Left lung (tissue), 4 donors: ENCODE measurements at regions not wholly inside any gene's neighbourhood (a gene's known extent, or its start where the extent isn't known, plus 50 kb on each side); places are given as distances from the start of the nearest gene placed in this dataset.

Experiments
- ATAC-seq: fragments of 200-7000 bp; cut with Tn5 transposase; one replicate; pipeline ENCODE4 v1.9.1; 2020; ENCODE audit warnings: moderate library complexity
- DNase-seq, 4 donors: peaks; one replicate each; pipeline ENCODE4 v3.0.0-alpha.2; 2013 to 2020
- H3K27ac ChIP-seq, 2 donors: fragments of 200-600 bp; sonication (generic) in 1 of 2; one replicate each; pipeline versions ENCODE4 v1.5.0 to v1.8.0; 2020 to 2021
- H3K27me3 ChIP-seq, 2 donors: fragments of 200-600 bp; sonication (generic) in 1 of 2; one replicate each; pipeline versions ENCODE4 v1.5.0 to v1.8.0; 2020 to 2021
- H3K36me3 ChIP-seq, 2 donors: fragments of 200-600 bp; sonication (generic) in 1 of 2; one replicate each; pipeline versions ENCODE4 v1.5.0 to v1.8.0; 2020 to 2021
- H3K4me1 ChIP-seq, 2 donors: fragments of 200-600 bp; one replicate each; pipeline ENCODE4 v1.8.0; 2021
- H3K4me3 ChIP-seq, 2 donors: fragments of 200-600 bp; sonication (generic) in 1 of 2; one replicate each; pipeline versions ENCODE4 v1.5.0 to v1.8.0; 2020 to 2021; ENCODE audit warnings: mild to moderate bottlenecking in 1 of 2
- H3K9me3 ChIP-seq, 2 donors: fragments of 200-600 bp; sonication (generic) in 1 of 2; one replicate each; pipeline versions ENCODE4 v1.5.0 to v1.8.0; 2020 to 2021
- intact Hi-C, 2 donors: fragments of 100-400 bp; cut with DNase I; formaldehyde crosslinking; loops; one replicate each; pipeline versions ENCODE4 v1.11.2 to v1.14.2; 2022
- TF ChIP-seq, protein P1 (sequence below), 2 donors: fragments of 200-600 bp; sonication (generic) in 1 of 2; IDR thresholded peaks; one replicate each; pipeline versions ENCODE4 v1.5.0 to v1.8.0; 2021; ENCODE audit warnings: antibody characterized with exemption in 2 of 2
- donor health status: DM: no; HTN: yes; CAD: no.
- donor health status: DM: no; HTN: no; CAD: no.

DNA sequence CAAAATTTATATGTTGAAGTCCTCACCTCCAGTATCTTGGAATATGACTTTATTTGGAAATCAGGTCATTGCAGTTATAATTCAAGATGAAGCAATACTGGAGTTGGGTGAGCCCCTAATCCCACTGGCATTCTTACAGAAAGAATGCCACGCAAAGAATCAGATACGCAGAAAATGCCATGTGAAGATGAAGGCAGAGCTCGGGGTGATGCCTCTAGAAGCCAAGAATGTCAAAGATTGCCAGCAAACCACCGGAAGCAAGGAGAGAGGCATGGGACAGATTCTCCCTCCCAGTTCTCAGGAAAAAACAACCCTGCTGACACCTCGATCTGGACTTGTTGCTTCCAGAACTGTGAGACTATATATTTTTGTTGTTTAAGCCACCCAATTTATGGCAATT lies 273.4 kb upstream of the CITED2 start:
- H3K9me3 ChIP-seq, result no peaks in the 10 kb centered on the region
- intact Hi-C loops, result no loop called here
- H3K27ac ChIP-seq, result no peak overlapping the region
- no peaks in the 10 kb centered on the region for H3K36me3 ChIP-seq
- ATAC-seq (no peak), DNase-seq (no peak)
- no peaks in the 10 kb centered on the region for H3K27me3 ChIP-seq
- TF ChIP-seq, protein P1, sequence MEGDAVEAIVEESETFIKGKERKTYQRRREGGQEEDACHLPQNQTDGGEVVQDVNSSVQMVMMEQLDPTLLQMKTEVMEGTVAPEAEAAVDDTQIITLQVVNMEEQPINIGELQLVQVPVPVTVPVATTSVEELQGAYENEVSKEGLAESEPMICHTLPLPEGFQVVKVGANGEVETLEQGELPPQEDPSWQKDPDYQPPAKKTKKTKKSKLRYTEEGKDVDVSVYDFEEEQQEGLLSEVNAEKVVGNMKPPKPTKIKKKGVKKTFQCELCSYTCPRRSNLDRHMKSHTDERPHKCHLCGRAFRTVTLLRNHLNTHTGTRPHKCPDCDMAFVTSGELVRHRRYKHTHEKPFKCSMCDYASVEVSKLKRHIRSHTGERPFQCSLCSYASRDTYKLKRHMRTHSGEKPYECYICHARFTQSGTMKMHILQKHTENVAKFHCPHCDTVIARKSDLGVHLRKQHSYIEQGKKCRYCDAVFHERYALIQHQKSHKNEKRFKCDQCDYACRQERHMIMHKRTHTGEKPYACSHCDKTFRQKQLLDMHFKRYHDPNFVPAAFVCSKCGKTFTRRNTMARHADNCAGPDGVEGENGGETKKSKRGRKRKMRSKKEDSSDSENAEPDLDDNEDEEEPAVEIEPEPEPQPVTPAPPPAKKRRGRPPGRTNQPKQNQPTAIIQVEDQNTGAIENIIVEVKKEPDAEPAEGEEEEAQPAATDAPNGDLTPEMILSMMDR (IDR thresholded peaks at IDR 0.05), result no peak
- H3K4me1 ChIP-seq, result peaks cover 0 to 18% of the 10 kb centered on the region in 2 donors
- no peak overlapping the region for H3K4me3 ChIP-seq

DNA sequence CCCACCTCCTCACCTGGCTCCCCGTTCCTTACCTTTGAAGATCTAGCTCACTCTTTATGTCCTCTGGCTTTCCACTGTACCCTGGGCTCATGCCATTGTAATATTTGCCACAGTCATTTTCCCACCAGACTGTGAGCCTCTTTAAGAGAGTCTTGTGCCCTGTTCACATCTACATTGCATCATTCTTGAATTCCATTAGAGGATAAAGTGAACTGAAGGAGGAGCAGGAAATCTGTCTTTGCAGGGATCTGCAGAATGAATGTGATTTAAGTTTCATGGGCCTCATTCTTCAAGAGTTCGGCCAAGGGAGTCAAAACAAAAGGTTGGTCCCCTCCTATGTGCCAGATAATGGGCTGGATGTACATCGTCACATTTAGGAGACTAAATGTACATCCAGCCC lies 272.6 kb upstream of the CITED2 start:
- no peak overlapping the region for H3K27ac ChIP-seq

DNA sequence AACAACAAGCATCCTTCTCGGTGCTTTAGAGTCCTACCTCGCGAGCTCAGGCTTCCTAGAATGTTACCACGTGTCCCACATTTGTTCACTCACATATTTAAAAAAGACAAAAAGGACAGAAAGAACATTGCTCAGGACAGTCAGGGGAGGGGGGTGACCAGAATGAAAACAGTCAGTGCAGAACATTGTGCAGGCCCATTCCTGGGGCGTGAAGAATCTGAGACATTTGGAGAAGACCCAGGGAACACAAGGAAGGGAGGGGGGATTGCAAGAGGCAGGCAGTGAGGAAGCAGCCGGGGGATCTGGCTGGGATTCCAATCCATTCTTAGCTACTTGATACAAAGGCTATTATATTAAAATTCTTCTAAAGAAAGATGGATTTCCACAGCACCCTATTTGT lies 270.4 kb upstream of the CITED2 start:
- Histone ChIP-seq H3K36me3 (no peaks in the 10 kb centered on the region), H3K9me3 (no peaks in the 10 kb centered on the region), H3K27ac (no peak overlapping the region), H3K27me3 (no peaks in the 10 kb centered on the region), H3K4me3 (no peak overlapping the region), H3K4me1 (peaks cover 0 to 33% of the 10 kb centered on the region in 2 donors)
- intact Hi-C loops, result no loop called here
- TF ChIP-seq, protein P1 (IDR thresholded peaks at IDR 0.05), result no peak
- peak in 2 of 4 donors; percentile 33 to 35 for DNase-seq
- ATAC-seq, result no peak

More for the DNA sequence above, 272.6 kb upstream of the CITED2 start:
- H3K4me3 ChIP-seq, result no peak overlapping the region
- intact Hi-C loops, result no loop called here
- ATAC-seq (peak; percentile 33), DNase-seq (no peak)
- no peaks in the 10 kb centered on the region for H3K36me3 ChIP-seq
- H3K4me1 ChIP-seq, result peaks cover 0 to 18% of the 10 kb centered on the region in 2 donors
- TF ChIP-seq, protein P1 (IDR thresholded peaks at IDR 0.05), result no peak
- H3K9me3 ChIP-seq, result no peaks in the 10 kb centered on the region
- H3K27me3 ChIP-seq, result no peaks in the 10 kb centered on the region

DNA sequence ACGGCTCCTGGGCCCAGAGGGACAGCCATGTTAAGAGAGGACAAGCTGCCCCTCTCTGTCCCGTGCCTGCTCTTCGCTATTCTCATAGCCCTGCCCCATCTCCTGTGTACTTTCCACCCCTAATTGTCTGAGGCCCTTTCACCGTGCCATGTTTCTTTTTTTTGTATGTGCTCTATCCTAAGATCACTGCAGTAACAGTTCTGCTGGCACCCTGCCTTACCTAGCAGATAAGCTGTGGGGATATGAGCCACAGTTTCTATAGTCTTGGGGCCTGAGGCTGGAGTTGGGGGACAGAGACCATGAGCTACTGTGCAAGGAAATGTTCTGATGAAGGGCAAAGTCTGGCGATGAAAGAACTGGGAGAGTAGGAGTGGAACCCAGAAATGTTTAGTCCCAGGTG lies 269.5 kb upstream of the CITED2 start:
- peaks cover 0 to 28% of the 10 kb centered on the region in 2 donors for H3K4me1 ChIP-seq
- no peak overlapping the region for H3K4me3 ChIP-seq
- no peak overlapping the region for H3K27ac ChIP-seq
- H3K27me3 ChIP-seq, result no peaks in the 10 kb centered on the region
- no peak for DNase-seq
- no peaks in the 10 kb centered on the region for H3K9me3 ChIP-seq
- no peaks in the 10 kb centered on the region for H3K36me3 ChIP-seq
- no peak for ATAC-seq
- intact Hi-C loops, result no loop called here
- TF ChIP-seq, protein P1 (IDR thresholded peaks at IDR 0.05), result no peak

DNA sequence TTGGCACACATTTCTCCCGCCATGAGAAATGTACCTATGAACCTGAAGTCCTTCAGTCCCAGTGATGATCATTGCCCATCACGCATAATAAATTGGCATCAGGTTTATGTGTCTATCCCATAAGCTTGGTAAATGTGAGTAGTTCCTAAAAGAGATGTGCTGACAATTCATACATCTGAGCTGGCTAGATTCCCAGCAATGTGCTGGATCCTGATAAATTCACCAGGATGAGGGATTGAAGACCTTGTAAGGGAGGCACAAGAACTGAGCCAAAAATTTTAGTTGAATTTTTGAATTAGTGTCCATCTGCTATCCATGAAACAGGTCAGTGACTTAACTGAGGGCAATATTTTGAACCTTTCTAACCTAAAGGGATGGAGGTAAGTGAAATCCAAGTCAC lies 267.9 kb upstream of the CITED2 start:
- H3K4me1 ChIP-seq, result peaks cover 0 to 23% of the 10 kb centered on the region in 2 donors
- no peaks in the 10 kb centered on the region for H3K27me3 ChIP-seq
- DNase-seq, result no peak
- TF ChIP-seq, protein P1 (IDR thresholded peaks at IDR 0.05), result no peak
- H3K27ac ChIP-seq, result no peak overlapping the region
- no peaks in the 10 kb centered on the region for H3K9me3 ChIP-seq
- intact Hi-C loops, result no loop called here
- no peak overlapping the region for H3K4me3 ChIP-seq
- ATAC-seq, result no peak
- no peaks in the 10 kb centered on the region for H3K36me3 ChIP-seq
